ENCODE measurements at regions not wholly inside any gene's neighbourhood (a gene's known extent, or its start where the extent isn't known, plus 50 kb on each side); places are given as distances from the start of the nearest gene placed in this dataset.

- no peak for TF ChIP-seq CTCF (conservative IDR thresholded peaks at IDR 0.05)
Measured at GRCh38 chr1:34389974-34390373, 213.3 kb downstream of the C1orf94 start.

More at GRCh38 chr1:34389974-34390373, 213.3 kb downstream of the C1orf94 start:
- no peaks in the 10 kb centered on the region for H3K27me3 ChIP-seq (ENCODE audit: insufficient read depth, low read length)
- WGBS (ENCODE audit: extremely low coverage, insufficient read length, low lambda C conversion rate), result no CpG with 5 or more reads among the region's 1 CpG
- H3K4me1 Mint-ChIP-seq, result peaks cover 5 to 6% of the 10 kb centered on the region in 2 experiments
- H2BK12ac ChIP-seq (ENCODE audit: insufficient read length, low read depth, low read length), result no peak overlapping the region
- peaks cover 16 to 21% of the 10 kb centered on the region in 2 experiments for H3K9me3 Mint-ChIP-seq
- no peaks in the 10 kb centered on the region for H3K79me2 ChIP-seq (ENCODE audit: insufficient read depth, low read length)
- no peak overlapping the region for H3K9ac ChIP-seq (ENCODE audit: extremely low read depth, insufficient read length, low read length)
- no peaks in the 10 kb centered on the region for H3K9me3 ChIP-seq (ENCODE audit: control insufficient read depth, low read depth, low read length)
- H4K20me1 ChIP-seq (ENCODE audit: control insufficient read depth, insufficient read depth, insufficient read length), result no peaks in the 10 kb centered on the region
- no peak overlapping the region for H3K27ac Mint-ChIP-seq
- no peak overlapping the region for H3K4ac ChIP-seq (ENCODE audit: low read depth, low read length)
- H4K91ac ChIP-seq (ENCODE audit: insufficient read length, low read depth, low read length), result no peak overlapping the region
- H2BK20ac ChIP-seq (ENCODE audit: low read depth, low read length, poor library complexity, severe bottlenecking), result no peak overlapping the region
- no peak overlapping the region for H2BK5ac ChIP-seq (ENCODE audit: insufficient read length, low read length)
- H2AK5ac ChIP-seq (ENCODE audit: insufficient read length, low read length), result no peak overlapping the region
- no peaks in the 10 kb centered on the region for H3K23me2 ChIP-seq (ENCODE audit: insufficient read length, low read depth, low read length, poor library complexity, severe bottlenecking)
- H3K23ac ChIP-seq (ENCODE audit: insufficient read length, low read depth, low read length), result no peak overlapping the region
- H3K4me2 ChIP-seq (ENCODE audit: insufficient read depth, insufficient read length, low read length), result no peak overlapping the region
- no peaks in the 10 kb centered on the region; the same call in 1 of the 2 replicates for H3K4me1 ChIP-seq (ENCODE audit: insufficient read depth, low read length)
- no peak overlapping the region for H3K14ac ChIP-seq (ENCODE audit: insufficient read depth, low read length)
- no peak overlapping the region for H4K8ac ChIP-seq (replicated peaks; ENCODE audit: insufficient read length, low read depth, low read length)
- no peak overlapping the region for H3K18ac ChIP-seq (ENCODE audit: insufficient read length, low read depth, low read length)
- no peaks in the 10 kb centered on the region for H3K27me3 Mint-ChIP-seq (ENCODE audit: low read depth)
- no peak overlapping the region for H2BK15ac ChIP-seq (ENCODE audit: low read depth, low read length)
- H3K36me3 Mint-ChIP-seq (ENCODE audit: insufficient read depth in 1 of 3, low read depth in 3 of 3), result peaks cover 0 to 11% (median 2%) of the 10 kb centered on the region in 3 experiments; a peak in 4 of 7 replicates
- no peaks in the 10 kb centered on the region for H3K79me1 ChIP-seq (ENCODE audit: insufficient read depth, low read depth, low read length, poor library complexity, severe bottlenecking)
- H3T11ph ChIP-seq (ENCODE audit: low read length), result no peak overlapping the region
- H3K56ac ChIP-seq (ENCODE audit: insufficient read length, low read depth, low read length), result no peak overlapping the region
- no peak overlapping the region for H3K27ac ChIP-seq (ENCODE audit: insufficient read length, low read depth, low read length)
- DNase-seq, result no peak
- H3K4me3 Mint-ChIP-seq, result no peak overlapping the region
- H2AFZ ChIP-seq (ENCODE audit: low read length), result no peak overlapping the region
- H4K5ac ChIP-seq (ENCODE audit: insufficient read length, low read depth, low read length), result no peak overlapping the region
- no peak overlapping the region for H2BK120ac ChIP-seq (ENCODE audit: low read depth, low read length, poor library complexity, severe bottlenecking)

All from H9 (cell line).